Fibroblast of skin of scalp (primary cell): ENCODE measurements at regions not wholly inside any gene's neighbourhood (a gene's known extent, or its start where the extent isn't known, plus 50 kb on each side); places are given as distances from the start of the nearest gene placed in this dataset.
"Not testable (repeated sequence)": the region's sequence is repeated elsewhere in the genome, so short reads cannot be mapped to it uniquely, and the experiment has no call there.

Experiments
- DNase-seq: peaks from one replicate; pipeline ENCODE4 v3.0.0-alpha.2; 2013

DNA sequence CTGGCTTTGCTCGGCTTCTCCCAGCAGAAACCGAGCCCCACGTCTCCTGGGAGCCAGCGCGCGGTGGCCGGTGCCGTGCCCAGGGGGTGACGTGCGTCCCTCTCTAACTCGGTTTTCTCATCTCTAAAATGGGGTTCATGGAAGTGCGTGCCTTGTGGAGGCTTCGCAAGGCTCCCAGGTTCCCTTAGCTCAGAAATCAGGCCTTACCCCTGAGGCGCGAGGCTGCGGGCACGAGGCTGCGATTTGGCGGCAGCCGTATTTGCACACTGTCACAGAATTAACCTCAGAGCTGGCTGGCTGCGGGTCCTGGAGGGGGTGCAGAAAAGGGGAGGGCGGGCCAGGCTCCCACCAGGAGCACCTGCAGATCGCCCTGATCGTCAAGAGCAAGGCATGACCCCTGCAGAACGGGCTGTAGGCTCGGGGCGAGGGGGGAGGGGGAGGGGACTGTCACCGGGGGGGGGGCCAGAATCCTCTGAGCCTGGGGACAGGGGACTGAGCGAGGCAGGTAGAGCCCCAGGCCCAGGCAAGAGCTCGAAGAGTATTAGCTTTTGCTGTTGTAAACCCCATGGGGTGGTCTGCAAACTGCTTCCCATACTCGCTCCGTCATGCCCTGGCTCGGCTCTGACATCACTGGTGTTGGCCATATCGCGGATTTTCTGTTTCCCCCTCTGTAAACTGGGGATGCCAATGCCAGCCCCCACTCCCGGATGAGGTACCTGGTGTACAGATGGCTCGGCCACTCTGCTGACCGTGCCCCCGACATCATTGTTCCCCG, 62.2 kb downstream of the CCNE1 start:
- no peak for DNase-seq

DNA sequence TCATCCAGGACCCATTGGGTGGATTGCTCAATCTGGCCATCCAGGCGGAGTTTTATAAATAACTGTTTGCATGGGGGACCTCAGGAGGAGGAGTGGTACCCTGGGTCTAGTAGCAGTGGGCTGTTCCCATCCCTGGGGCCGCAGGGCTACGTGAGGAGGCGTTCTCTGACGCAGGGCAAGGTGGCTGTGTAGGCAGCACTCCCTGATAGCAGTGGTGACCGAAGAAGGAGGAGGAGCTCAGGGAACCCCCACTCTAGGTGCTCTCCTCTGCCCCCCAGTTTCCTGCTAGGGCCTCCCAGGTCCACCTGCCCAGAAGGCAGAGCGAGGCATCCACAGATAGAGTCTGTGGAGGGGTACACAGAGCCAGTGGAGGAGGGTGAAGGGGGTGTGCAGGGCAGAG, 64.1 kb downstream of the CCNE1 start:
- no peak for DNase-seq

DNA sequence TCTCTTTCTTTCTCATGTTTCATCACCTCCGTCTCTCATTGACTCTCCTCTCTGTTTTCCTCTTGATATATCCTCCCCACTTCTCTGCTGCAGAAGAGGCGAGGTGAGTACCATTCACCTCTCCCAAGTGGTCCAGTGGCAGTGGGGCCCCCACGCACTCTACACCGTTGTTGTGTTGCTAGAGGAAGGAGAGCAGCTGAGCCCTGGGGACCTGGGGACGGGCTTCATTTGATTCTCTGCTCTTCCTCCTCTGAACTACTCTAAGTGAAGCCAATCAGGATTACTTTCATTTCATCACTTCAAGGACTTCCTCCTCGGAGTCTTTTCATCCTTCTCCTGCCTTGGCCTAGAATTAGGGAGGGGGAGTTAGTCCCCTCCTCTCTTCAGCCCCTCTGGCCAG, 64.6 kb downstream of the CCNE1 start:
- DNase-seq, result no peak

DNA sequence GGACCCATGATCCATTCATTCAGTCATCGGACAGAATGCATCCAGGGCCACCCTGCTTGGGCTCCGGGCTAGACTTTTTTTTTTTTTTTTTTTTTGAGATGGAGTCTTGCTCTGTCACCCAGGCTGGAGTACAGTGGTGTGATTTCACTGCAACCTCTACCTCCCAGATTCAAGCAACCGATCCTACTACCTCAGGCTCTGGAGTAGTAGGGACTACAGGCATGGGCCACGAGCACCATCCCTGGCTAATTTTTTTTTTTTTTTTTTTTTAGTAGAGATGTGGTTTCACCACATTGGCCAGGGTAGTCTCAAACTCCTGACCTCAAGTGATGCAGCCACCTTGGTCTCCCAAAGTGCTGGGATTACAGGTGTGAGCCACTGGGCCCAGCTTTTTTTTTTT, 65.1 kb downstream of the CCNE1 start:
- DNase-seq, result not testable (repeated sequence)

DNA sequence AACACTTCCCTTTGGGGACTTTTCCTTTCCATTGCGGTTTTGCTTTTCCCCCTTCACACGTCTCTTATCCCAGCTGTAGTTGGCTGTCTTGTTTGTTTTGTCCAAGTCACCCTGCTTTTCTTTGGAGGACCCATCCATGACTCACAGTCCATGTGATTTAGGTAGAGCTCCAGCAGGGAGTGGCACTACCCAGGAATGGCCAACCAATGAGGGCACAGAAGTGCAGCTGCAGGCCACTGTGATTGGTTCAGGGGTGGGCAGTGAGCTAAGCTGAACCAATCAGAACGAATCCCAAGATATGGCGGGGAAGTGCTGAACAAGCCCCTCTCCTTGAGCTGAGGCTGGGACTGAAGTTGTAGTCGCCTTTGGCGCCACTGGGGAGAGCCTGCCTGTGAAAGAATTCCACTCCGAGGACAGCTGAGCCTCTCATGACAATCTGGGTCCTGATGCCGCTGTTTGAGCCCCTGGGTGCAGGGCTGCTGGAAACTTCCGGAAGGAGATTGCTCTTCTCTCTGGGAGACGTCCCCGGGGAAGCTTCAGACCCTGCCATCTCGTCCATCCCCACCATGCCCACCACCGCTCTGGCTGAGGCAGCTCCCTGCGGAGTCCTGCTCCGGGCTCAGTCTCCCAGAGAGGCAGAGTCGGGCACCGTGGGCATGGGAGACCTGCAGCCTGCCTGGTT, 62.9 kb upstream of the URI1 start:
- DNase-seq, result peak; percentile 23

DNA sequence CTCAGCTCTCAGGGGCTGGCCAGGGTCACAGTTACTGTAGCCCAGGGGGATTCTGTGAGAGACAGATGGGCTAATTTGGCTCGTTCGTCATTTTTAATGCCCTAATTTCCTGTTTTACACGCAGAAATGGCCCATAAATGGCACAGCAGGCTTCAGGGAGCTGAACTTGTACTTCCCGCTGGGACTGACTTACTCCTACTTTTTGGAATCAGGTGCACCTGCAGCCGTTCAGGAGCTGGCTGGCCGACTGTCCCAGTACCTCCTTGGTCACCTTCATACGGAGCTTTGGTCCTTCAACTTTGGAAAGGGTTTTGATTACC, 62.4 kb upstream of the URI1 start:
- DNase-seq, result no peak

DNA sequence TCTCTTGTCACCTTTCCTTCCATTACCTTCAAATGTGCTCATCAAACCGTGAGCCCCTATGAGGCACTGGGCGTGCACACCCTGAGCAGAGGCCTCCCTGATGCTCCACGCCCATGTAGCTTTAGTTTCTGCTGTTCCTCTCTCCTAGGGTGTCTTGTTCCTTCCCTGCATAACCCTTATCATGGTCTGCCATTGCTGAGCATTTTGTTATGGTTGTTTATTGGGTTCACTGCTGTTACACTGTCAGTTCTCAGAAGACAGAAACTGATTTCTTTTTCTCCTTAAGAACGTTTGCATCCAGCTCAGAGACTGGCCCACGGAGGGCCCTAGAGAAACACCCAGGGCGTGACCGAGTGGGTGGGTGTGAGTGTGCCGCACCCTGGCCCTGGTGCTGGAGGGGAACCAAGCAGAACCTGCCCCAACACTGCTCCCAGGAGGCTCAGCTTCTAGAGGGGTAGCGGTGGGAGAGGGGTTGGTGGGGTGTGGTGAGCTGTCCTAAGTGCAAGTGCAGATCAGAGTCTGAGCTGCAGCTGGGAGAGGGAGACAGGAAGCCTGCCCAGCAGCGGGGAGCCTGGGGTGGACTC, 61.4 kb upstream of the URI1 start:
- DNase-seq, result no peak

DNA sequence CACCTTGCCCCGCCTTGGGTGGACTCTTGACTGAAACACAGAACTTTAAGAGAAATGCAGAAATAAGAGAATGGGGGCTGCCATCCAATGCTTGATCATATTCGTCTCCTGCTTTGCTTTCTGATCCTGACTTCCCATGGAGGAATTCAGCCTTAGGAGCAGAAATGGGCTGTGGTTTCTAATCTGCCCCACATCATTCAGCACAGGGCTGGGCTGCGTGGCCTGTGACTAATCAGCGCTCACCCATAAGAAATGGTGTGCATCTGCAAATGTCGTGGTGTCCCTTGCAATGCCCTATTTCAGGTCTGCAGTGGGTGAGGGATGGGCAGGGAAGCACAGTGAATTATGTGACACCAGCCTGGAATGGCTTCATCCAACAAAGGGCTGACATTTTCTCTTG, 60.7 kb upstream of the URI1 start:
- peak; percentile 23 for DNase-seq

DNA sequence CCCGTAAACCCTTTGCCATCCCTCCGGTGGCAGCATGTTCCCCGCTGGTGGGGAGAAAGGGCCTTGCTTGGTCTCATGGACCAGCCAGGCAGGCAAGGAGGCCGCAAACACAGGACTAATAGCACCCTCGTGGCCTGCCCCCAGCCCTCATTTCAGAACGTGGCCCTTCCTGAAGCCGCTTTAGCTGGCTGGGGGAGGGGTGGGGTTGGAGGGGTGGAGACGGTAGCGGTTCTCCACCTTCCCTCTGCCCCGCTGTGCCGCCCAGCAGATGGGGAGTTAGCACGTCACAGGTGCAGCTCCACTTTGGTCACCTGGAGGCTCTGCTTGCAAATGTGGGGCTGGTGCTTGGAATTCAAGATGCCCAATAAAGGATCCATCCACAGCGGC, 59.3 kb upstream of the URI1 start:
- no peak for DNase-seq

DNA sequence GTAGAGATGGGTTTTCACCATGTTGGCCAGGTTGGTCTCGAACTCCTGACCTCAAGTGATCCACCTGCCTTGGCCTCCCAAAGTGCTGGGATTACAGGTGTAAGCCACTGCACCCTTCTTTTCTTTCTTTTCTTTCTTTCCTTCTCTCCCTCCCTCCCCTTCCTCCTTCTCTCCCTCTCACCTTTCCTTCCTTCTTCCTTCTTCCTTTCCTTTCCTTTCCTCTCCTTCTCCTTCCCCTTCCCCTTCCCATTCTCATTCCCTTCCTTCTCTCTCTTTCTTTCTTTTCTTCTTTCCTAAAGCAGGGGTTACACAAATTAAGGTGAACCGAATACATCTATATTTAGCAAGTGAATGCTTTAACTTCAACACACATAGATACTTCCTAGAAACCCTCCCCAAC, 58.0 kb upstream of the URI1 start:
- no peak for DNase-seq

DNA sequence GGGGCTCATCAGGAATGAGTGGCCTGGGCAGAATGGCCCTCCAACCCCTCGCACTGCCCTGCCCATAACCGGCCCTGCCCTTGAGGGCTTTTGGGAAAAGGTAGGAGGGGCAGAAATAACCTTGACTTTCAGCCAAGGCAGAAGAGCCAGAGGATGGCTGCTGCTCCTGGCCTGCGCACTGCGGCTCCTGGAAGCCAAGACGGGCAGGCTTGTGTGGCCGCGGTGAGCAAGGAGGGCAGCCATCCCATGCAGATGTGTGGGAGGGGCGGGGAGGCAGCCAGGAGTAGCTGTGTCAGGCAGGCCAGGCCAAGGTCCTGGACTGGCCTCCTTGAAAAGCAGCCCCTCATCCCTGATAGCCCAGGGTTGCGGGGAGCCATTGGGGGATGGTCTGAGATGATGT, 57.6 kb upstream of the URI1 start:
- DNase-seq, result no peak

DNA sequence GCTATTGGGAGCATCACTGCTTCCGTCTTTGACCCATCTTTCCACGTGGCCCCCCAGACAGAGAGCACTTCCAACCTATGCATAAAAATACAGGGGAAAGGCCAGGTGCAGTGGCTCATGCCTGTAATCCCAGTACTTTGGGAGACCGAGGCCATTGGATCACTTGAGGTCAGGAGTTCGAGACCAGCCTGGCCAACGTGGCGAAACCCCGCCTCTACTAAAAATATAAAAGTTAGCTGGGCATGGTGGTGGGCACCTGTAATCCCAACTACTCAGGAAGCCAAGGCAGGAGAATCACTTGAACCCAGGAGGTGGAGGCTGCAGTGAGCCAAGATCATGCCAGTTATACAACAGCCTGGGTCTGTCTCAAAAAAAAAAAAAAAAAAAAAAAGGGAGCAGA, 55.9 kb upstream of the URI1 start:
- not testable (repeated sequence) for DNase-seq

DNA sequence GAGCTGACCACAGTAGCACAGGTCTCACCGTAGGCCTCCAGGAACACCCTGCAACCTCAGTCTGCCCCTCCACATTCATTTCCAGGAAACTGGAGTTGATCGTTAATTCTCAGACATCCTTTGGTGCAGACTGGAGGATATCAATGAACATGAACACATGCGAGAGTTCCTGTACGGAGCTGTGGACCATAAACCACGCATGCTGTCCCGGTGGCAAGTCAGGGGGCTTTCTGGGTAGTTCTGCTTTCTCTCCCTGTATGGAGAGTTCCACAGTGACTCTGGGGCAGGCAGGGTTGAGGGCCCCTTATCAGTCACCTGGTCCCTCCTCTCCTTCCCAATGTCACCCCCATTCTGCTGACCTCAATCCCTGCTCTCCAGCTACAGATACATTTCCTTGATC, 55.5 kb upstream of the URI1 start:
- no peak for DNase-seq

DNA sequence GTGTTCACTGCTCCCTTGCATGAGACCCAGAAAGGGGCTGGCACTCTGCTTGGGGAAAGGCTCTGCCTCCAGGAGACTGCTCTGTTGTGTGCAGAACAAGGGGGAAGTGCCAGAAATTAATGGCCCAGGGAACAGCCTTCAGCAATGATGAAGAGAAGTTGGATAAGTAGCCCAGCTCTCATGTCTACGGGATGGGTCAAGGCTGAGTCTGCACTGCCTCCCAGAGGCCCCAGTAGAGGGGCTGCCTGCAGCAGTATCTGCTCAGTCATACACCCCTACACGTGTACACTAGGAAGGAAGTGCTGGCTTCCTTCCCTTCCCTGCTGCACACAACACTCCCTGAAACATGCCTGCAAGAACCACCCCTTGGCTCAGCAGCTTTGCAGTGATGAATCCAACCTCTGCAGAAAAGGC, 54.6 kb upstream of the URI1 start:
- no peak for DNase-seq

DNA sequence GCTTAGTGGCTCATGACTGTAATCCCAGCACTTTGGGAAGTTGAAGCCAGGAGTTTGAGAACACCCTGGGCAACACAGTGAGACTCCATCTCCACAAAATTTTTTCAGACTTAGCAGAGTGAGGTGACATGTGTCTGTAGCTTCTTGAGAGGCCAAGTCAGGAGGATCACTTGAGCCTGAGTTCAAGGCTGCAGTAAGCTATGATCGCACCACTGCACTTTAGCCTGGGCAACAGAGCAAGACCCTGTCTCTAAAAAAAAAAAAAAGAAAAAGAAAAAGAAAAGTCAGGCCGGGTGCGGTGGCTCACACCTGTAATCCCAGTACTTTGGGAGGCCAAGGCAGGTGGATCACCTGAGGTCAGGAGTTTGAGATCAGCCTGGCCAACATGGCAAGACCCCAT, 54.0 kb upstream of the URI1 start:
- DNase-seq, result not testable (repeated sequence)

DNA sequence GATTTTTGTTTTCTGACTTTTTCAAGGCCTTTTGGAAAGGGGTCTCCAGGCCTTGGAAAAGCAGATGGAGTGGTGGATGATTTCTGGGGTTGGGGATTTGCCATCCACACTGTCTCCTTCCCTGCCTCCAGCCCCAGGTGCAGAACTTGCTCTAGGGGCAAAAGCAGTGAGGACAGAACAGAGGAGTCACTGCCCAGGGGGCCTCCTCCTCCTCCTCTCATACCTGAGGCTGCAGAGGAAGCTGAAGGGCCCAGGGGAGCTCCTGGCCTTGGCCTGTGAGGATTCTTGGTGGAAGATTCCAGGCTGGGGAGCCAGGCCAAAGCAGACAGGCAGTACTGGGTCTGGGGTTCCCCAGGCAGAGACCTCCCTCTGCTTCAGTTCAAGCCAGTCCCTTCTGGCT, 52.3 kb upstream of the URI1 start:
- DNase-seq, result no peak

DNA sequence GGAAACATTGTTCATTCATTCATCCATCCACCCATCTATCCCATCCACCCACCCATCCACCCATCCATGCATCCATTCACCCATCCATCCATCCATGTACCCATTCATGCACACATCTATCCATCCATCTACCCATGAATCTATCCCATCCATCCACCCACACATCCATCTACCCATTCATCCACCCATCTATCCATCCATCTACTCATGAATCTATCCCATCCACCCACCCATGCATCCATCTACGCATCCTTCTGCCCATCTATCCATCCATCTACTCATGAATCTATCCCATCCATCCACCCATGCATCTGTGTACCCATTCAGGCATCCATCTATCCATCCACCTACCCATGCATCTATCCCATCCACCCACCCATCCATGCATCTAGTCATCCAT, 51.6 kb upstream of the URI1 start:
- no peak for DNase-seq
